ENCODE measurements at regions not wholly inside any gene's neighbourhood (a gene's known extent, or its start where the extent isn't known, plus 50 kb on each side); places are given as distances from the start of the nearest gene placed in this dataset.
A peak's percentile ranks its signal among the peaks of the same experiment; 100 is the strongest.
"Not testable (repeated sequence)": the region's sequence is repeated elsewhere in the genome, so short reads cannot be mapped to it uniquely, and the experiment has no call there.

GRCh38 chr12:33026791-33027190, 130.2 kb upstream of the PKP2 start:
- FAIRE-seq, result no peak

GRCh38 chr12:33022724-33023123, 126.1 kb upstream of the PKP2 start:
- not testable (repeated sequence) for FAIRE-seq

GRCh38 chr12:33017029-33017428, 120.5 kb upstream of the PKP2 start:
- not testable (repeated sequence) for FAIRE-seq

GRCh38 chr12:33012226-33012625, 115.6 kb upstream of the PKP2 start:
- FAIRE-seq, result no peak

- FAIRE-seq, result no peak
Measured at GRCh38 chr12:33006106-33006505, 109.5 kb upstream of the PKP2 start.

- FAIRE-seq, result no peak
Measured at GRCh38 chr12:33000016-33000415, 103.4 kb upstream of the PKP2 start.

GRCh38 chr12:32997471-32997870, 100.9 kb upstream of the PKP2 start:
- no peak for FAIRE-seq

- FAIRE-seq, result no peak
Measured at GRCh38 chr12:32995623-32996022, 99.0 kb upstream of the PKP2 start.

GRCh38 chr12:32993404-32993803, 96.8 kb upstream of the PKP2 start:
- FAIRE-seq, result no peak

GRCh38 chr12:32989705-32990104, 93.1 kb upstream of the PKP2 start:
- no peak for FAIRE-seq

- FAIRE-seq, result no peak
Measured at GRCh38 chr12:32988982-32989381, 92.4 kb upstream of the PKP2 start.

- FAIRE-seq, result no peak
Measured at GRCh38 chr12:32987512-32987911, 90.9 kb upstream of the PKP2 start.

- no peak for FAIRE-seq
Measured at GRCh38 chr12:32983968-32984367, 87.4 kb upstream of the PKP2 start.

GRCh38 chr12:32983332-32983731, 86.8 kb upstream of the PKP2 start:
- FAIRE-seq, result no peak

GRCh38 chr12:32981139-32981538, 84.6 kb upstream of the PKP2 start:
- FAIRE-seq, result no peak

GRCh38 chr12:32975122-32975521, 78.5 kb upstream of the PKP2 start:
- FAIRE-seq, result no peak

- no peak for FAIRE-seq
Measured at GRCh38 chr12:32970465-32971110, 74.0 kb upstream of the PKP2 start.

GRCh38 chr12:32964981-32965585, 68.5 kb upstream of the PKP2 start:
- no peak for FAIRE-seq

- FAIRE-seq, result not testable (repeated sequence)
Measured at GRCh38 chr12:32956418-32956817, 59.8 kb upstream of the PKP2 start.

- FAIRE-seq, result no peak
Measured at GRCh38 chr12:32952681-32953080, 56.1 kb upstream of the PKP2 start.

GRCh38 chr12:32949815-32950214, 53.2 kb upstream of the PKP2 start:
- no peak for FAIRE-seq

GRCh38 chr12:32947206-32948067, 50.9 kb upstream of the PKP2 start:
- FAIRE-seq, result peak; percentile 86

GRCh38 chr12:32946504-32947131, 50.0 kb upstream of the PKP2 start:
- no peak for FAIRE-seq
